ENCODE measurements at regions not wholly inside any gene's neighbourhood (a gene's known extent, or its start where the extent isn't known, plus 50 kb on each side); places are given as distances from the start of the nearest gene placed in this dataset.

GRCh38 chr22:34324763-34325162 lies 404.5 kb upstream of the LARGE1 start:
- ChIA-PET CTCF (no interaction called here), POLR2A (no interaction called here)
- H3K27me3 Mint-ChIP-seq (ENCODE audit: low read depth) = no peaks in the 10 kb centered on the region
- ATAC-seq = no peak
- no peaks in the 10 kb centered on the region for H3K4me1 Mint-ChIP-seq
- H3K4me3 Mint-ChIP-seq = no peak overlapping the region
- H3K27ac Mint-ChIP-seq = no peak overlapping the region
- no peak for DNase-seq (ENCODE audit: low spot score)
- H3K36me3 Mint-ChIP-seq = no peaks in the 10 kb centered on the region
- peaks cover 4% of the 10 kb centered on the region; the same call in 1 of the 2 replicates for H3K9me3 Mint-ChIP-seq
- TF ChIP-seq ATF1 (CRISPR knock-in tag; IDR thresholded peaks at IDR 0.05) (no peak), E2F1 (CRISPR knock-in tag; IDR thresholded peaks at IDR 0.05) (no peak), ATF2 (CRISPR knock-in tag; IDR thresholded peaks at IDR 0.05; ENCODE audit: borderline replicate concordance, low read depth) (no peak), ZNF416 (CRISPR knock-in tag; IDR thresholded peaks at IDR 0.05) (no peak), CTCF (IDR thresholded peaks at IDR 0.05) (no peak), ZNF317 (CRISPR knock-in tag; IDR thresholded peaks at IDR 0.05; ENCODE audit: borderline replicate concordance, low read depth) (no peak), FOXP1 (CRISPR knock-in tag; IDR thresholded peaks at IDR 0.05; ENCODE audit: borderline replicate concordance) (no peak), ZBTB21 (CRISPR knock-in tag; IDR thresholded peaks at IDR 0.05; ENCODE audit: borderline replicate concordance) (no peak), AFF4 (CRISPR knock-in tag; IDR thresholded peaks at IDR 0.05; ENCODE audit: borderline replicate concordance) (no peak), E2F4 (CRISPR knock-in tag; IDR thresholded peaks at IDR 0.05; ENCODE audit: borderline replicate concordance, low read depth) (no peak)
- TF ChIP-seq, protein P1, sequence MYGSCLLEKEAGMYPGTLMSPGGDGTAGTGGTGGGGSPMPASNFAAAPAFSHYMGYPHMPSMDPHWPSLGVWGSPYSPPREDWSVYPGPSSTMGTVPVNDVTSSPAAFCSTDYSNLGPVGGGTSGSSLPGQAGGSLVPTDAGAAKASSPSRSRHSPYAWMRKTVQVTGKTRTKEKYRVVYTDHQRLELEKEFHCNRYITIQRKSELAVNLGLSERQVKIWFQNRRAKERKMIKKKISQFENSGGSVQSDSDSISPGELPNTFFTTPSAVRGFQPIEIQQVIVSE (CRISPR knock-in tag; IDR thresholded peaks at IDR 0.05; ENCODE audit: borderline replicate concordance) = no peak
- TF ChIP-seq, protein P2, sequence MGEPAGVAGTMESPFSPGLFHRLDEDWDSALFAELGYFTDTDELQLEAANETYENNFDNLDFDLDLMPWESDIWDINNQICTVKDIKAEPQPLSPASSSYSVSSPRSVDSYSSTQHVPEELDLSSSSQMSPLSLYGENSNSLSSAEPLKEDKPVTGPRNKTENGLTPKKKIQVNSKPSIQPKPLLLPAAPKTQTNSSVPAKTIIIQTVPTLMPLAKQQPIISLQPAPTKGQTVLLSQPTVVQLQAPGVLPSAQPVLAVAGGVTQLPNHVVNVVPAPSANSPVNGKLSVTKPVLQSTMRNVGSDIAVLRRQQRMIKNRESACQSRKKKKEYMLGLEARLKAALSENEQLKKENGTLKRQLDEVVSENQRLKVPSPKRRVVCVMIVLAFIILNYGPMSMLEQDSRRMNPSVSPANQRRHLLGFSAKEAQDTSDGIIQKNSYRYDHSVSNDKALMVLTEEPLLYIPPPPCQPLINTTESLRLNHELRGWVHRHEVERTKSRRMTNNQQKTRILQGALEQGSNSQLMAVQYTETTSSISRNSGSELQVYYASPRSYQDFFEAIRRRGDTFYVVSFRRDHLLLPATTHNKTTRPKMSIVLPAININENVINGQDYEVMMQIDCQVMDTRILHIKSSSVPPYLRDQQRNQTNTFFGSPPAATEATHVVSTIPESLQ (CRISPR knock-in tag; IDR thresholded peaks at IDR 0.05) = no peak
- TF ChIP-seq, protein P3, sequence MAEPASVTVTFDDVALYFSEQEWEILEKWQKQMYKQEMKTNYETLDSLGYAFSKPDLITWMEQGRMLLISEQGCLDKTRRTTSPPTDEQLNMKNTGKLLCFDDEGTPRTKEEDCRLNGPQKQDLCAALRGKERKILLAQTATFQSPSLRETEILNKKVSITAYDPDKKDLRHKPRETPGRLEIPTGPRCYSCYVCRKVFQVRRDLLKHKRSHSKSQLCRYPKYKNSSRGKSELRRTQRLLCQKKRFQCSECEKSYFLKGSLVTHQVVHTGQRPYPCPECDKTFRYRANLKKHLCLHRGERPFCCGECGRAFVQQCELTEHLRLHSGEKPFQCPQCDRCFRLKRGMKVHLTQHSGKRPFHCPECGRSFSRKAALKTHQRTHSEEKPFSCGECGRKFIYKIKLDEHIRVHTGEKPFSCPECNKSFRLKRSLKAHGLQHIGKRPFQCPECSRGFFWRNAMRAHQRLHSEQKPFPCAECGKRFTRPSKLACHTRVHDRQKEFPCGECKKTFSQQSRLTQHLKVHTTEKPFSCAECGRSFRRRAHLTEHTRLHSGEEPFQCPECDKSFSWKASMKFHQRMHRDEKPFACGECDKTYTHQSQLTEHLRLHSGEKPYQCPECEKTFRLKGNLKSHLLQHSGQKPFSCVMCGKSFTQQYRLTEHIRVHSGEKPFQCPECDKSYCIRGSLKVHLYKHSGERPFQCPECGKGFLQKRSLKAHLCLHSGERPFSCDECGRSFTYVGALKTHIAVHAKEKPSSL (CRISPR knock-in tag; conservative IDR thresholded peaks at IDR 0.05) = no peak
- TF ChIP-seq, protein P4, sequence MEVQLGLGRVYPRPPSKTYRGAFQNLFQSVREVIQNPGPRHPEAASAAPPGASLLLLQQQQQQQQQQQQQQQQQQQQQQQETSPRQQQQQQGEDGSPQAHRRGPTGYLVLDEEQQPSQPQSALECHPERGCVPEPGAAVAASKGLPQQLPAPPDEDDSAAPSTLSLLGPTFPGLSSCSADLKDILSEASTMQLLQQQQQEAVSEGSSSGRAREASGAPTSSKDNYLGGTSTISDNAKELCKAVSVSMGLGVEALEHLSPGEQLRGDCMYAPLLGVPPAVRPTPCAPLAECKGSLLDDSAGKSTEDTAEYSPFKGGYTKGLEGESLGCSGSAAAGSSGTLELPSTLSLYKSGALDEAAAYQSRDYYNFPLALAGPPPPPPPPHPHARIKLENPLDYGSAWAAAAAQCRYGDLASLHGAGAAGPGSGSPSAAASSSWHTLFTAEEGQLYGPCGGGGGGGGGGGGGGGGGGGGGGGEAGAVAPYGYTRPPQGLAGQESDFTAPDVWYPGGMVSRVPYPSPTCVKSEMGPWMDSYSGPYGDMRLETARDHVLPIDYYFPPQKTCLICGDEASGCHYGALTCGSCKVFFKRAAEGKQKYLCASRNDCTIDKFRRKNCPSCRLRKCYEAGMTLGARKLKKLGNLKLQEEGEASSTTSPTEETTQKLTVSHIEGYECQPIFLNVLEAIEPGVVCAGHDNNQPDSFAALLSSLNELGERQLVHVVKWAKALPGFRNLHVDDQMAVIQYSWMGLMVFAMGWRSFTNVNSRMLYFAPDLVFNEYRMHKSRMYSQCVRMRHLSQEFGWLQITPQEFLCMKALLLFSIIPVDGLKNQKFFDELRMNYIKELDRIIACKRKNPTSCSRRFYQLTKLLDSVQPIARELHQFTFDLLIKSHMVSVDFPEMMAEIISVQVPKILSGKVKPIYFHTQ (CRISPR knock-in tag; IDR thresholded peaks at IDR 0.05) = no peak
- TF ChIP-seq, protein P5, sequence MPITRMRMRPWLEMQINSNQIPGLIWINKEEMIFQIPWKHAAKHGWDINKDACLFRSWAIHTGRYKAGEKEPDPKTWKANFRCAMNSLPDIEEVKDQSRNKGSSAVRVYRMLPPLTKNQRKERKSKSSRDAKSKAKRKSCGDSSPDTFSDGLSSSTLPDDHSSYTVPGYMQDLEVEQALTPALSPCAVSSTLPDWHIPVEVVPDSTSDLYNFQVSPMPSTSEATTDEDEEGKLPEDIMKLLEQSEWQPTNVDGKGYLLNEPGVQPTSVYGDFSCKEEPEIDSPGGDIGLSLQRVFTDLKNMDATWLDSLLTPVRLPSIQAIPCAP (CRISPR knock-in tag; IDR thresholded peaks at IDR 0.05) = no peak
- TF ChIP-seq, protein P6, sequence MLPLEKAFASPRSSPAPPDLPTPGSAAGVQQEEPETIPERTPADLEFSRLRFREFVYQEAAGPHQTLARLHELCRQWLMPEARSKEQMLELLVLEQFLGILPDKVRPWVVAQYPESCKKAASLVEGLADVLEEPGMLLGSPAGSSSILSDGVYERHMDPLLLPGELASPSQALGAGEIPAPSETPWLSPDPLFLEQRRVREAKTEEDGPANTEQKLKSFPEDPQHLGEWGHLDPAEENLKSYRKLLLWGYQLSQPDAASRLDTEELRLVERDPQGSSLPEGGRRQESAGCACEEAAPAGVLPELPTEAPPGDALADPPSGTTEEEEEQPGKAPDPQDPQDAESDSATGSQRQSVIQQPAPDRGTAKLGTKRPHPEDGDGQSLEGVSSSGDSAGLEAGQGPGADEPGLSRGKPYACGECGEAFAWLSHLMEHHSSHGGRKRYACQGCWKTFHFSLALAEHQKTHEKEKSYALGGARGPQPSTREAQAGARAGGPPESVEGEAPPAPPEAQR (CRISPR knock-in tag; IDR thresholded peaks at IDR 0.05) = no peak

Measured in WTC11 (cell line).